Globus pallidus (tissue), 1 donor: ENCODE measurements at regions not wholly inside any gene's neighbourhood (a gene's known extent, or its start where the extent isn't known, plus 50 kb on each side); places are given as distances from the start of the nearest gene placed in this dataset.

Source experiments
- DNase-seq: peaks from one replicate; pipeline ENCODE4 v3.0.0-alpha.2; 2015; ENCODE audit warnings: low spot score

DNA sequence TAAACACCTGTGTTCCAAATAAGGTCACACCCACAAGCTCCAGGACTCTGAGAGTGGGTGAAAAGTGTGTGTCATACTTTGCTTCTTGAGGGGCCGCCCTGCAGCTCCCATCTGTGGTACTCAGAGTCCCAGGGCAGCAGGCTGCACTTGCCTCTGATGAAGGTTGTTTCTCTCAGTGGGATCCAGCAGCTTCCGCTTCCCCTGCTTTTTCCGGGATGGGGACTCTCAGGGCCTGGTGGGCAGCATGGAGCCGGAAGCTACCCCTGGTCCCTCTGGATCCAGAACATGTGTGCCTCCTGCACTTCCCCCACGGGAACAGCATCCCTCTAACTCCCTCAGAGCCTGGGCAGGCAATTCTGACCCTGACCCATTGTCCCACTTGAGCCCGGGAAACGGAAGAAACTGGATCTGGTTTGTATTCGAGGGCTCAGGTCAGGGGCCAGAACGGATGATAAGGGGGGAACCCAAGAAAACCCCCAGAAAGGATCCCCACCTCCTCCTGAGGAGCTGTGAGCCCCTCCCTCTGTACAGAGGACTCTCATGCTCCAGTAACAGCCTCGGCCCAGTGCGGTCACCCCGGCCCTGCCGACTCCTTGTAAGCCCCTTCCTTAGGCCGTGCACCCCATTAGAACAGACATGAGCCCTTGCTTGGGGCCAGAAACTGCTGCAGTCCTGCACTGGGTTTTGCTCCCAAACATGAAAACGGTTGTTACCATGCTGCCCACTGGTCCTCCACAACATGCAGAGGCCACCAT, 189.5 kb upstream of the C1orf174 start:
- DNase-seq, result no peak

DNA sequence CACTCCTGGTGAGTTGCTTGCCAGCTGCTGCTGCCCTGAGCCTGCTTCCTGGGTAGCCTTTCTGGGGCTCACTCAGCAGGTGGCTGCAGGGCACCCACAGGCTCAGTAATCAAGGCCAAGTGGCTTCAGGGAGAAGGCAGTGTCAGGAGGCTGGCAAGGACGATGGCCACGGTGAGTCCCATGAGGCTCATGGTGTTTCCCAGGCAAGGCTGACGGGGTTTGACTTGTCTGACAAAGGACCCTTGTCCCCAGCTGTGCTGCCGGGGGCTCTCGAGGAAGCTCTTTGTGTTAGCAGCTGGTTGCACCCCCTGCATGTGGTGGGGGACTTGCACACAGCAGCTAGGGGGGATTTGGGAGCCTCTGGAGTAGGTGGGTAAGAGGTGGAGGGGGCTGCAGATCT, 190.5 kb upstream of the C1orf174 start:
- no peak for DNase-seq

DNA sequence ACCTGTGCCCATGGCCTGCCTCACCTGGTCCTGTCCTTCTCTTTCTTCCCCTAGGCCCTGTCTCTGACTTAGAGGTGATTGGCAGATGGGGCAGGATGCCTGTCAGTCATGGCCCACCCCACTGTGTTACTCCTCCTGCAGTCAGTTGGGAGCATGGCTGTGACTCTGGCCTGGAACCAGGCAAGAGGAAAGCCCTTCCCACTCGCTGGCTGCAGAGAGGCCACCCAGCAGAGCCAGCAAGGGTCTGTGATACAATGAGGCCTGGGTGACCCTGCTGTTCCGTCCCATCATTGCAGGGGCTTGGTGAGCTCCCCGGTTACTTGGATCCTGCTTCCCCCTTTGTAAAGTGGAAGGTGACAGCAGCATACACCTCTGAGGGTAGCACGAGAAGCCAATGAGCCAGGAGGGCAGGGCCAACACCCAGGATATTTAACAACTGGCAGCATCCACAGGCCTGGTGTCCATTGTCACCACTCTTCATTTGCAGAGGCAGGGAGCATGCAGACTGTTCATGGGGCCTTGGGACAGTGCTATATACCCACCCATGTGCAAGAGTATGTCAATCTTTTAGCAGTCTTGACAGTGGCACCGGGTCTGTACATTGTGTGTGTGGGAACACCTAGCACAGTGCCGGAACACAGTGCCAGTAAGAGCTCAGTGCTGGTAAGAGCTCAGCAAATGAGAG, 191.0 kb upstream of the C1orf174 start:
- DNase-seq, result no peak

DNA sequence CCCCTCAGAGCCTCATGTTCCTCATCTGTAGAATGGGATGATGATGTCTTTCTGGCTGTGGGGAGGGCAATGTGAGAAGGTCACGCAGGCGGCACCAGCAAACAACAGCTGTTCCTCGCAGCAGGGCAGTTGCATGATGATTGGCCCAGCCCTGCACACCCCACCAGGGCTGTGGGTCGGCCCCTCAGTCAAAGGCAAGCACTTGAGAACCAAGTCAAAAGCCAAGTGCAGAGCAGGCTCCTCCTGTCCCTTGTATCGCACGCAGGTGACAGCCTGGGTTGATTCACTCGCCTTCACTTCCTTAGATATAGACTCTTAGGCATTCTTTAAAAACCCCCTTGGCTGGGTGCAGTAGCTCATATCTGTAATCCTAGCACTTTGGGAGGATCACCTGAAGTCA, 191.9 kb upstream of the C1orf174 start:
- no peak for DNase-seq

DNA sequence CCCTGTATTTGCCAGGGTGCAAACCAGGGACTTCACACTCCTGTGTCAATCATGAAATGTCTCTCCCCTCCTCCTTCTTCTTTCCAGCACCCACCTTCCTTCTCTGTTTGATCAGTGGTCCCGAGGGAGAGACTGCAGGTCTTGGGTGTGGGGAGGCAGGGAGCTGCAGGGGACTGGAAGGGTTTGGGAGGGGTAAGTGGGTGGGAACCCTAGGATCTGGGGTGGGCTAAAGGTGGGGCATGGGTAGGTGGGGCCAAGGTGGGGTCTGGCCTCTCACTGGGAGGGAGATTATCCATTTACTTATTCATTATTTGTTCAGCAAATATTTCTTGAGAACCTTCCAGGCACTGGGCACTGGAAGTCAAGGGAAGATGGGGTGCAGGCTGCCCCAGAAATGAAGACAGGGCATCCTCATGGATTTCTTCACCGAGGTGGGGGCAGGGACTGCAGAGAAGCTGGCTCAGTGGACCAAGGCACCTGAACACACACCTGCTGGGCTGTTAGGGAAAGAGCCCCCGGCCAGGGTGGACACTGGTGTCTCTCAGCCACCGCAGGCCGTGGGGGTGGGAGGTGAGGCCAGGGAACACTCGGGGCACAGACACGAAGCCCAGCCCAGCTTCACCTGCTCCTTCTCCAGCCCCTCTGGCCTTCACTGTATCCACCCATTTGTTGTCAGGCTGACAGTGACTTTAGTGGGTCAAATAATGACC, 193.9 kb upstream of the C1orf174 start:
- no peak for DNase-seq

DNA sequence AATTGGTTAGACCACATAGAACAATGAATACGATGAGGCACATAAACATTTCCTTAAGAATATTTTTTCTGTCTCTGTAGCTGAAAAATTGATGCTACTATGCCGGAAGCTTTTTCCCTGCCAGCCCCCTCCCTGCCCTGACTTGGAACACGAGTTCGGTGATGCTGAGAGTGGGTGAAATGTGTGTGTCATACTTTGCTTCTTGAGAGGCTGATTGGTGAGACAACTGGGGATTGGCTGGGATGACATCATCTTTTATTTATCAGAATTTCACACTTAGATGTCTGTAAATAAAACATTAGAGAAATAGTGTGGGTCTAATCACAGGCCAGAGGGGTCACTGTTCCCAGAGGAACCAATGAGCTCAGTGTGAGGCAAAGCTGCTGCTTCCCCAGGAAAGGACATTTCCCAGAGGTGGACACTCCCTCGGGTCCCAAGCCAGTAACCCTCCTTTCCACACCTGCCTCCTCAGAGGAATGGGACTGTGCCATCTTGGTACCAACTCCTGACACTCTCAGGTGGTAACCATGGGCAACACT, 195.4 kb upstream of the C1orf174 start:
- DNase-seq, result no peak

DNA sequence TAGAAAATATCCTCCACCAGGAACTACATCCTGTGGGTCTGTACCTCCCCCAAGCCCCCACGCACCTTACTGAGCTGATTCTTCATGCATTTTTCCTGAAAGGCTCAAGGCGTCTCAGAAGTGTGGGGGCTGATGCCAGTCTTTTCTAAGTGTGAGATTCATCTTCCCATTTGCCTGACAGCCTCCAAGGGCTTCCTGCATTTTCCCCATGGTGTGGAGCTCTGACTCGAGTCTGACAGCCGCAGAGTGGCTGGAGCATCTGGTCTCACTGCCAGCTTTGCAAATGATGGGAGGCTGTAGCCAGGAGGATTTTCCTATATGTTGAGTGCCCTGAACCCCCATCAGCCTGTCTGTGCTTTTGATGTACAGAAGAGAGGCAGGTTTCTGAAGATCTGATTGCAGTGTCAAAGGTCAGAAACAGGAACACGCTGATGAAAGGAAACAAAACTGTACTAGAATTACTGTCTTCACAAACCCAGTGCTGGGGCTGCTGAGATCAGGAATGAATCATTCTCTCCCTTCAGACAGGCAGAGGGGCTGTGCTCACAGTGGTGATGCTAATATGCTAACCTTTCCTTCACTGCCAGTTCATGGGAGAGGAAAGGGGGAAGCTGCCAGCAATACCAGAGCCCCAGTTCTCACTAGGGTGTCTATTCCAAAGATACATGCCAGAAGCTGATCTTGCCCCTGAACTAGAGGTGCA, 201.5 kb upstream of the C1orf174 start:
- DNase-seq, result no peak

DNA sequence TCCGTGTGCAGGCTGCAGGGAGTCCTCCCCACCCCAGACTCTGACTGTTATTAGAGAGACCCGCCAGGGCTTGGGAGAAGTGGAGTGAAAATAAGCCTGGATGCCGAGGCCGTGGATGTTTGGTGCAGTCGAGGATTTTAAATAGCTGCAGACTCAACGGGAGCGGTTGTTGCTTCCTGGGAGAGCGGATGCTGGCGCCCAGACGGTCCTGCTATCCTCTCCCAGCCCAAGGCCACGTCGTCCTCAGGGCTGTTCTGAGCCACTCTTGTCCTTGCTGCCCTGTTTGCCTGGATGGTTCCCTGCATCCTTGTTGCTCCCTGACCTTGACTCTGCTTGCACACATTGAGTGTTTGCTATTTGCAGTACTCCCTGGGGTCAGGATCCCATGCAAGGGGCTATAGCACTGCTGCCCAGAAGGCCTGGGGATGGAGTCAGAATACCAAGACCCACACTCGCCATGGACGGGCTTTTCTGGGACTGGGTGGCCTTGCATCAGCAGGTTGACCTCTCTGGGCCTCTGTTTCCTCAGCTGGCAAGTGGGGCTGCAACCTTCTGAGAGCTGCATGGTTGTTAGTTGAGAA, 205.3 kb upstream of the C1orf174 start:
- DNase-seq, result no peak

DNA sequence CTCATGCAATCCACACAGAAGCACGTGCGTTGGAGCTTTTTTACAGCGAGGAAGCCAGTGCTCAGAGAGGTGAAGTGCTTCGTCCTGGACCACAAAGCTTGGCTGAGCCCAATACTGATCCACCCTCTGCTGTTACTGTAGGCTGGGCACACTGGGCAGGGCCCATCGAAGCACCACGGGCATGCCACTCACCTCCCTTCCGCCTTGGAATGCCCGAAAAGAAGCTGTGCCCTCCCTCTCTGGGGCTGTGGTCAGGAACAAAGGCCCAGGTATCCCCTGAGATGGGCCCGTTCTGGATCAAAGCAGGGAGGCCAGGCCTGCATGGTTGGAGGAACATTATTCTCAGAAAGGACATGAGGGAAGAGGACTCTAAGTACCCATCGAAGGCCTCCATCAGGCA, 206.7 kb upstream of the C1orf174 start:
- no peak for DNase-seq

DNA sequence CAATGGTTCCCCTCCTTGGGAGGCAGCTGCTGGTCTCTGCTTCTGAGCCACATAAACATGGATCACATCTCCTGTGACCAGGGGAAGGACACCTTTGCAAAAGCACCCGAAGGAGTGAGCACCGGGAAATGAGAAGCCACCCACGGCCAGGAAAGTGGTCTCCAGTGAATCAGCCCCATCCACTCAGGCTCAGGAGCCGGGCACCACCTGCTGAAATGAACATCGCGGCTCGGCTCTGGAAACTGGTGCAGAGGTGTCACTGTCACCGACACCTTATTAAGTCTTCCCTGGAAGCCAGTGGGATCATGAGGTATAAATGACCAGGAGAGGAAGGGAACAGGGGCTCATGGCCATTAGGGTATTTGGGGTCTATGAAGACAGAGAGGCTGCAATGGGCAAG, 207.2 kb upstream of the C1orf174 start:
- DNase-seq, result no peak

DNA sequence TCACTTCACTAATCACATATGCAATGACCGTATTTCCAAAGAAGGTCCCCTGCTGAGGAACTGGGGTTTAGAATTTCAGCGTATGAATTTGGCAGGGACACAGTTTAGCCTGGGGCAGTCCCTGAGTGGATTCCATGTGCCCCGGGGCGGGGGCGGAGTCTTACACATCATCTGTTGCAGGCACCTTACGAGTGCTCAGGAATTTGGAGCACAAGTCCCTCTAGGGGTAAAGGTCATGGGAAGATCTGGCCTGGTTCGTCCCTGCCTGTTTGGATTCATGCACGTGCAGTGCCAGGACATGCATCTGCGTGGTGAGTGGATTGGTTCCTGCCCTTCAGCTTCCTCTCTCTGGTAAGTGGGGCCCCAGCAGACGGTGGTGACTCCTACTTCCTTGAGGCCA, 208.3 kb upstream of the C1orf174 start:
- no peak for DNase-seq

DNA sequence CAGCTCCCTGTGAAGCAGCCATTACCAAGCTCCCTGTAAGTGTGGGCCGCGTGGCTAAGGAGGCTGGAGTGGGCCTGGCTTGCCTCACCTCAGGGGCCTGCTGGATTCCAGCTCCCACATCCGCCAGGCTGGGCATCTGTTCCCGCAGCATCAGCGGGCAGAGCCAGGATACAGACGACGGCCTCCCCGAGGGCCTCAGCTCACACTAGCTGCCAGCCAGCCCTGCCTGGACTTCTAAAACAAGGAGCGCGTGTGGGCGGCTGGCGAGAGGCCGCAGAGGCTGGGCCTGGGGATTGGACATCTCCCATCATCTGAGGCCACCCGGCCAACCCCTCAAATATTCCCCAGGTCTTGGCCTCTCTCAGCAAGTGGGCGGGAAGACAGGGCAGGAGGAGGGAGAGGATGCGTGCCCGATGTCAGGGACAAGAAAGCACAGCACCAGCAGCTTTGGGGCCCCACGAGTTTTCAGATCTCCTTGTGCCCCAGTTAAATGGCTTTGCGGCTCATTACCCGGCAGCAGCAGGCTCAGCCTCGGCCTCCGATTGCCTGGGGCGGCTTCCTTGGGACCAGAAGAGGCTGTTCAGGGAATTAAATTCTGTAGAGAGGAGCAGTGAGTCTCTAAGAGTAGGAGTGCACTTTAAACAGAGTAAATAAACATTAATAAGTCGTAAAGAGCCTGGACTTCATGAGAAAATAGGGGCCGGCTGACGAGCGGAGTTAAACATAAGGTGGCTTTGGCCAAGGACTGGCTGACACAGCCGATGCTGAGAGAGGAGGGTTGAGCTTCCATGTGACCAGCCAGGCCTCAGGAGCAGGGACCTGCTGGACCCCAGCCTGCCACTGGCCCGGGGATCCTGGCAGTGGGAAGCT, 208.9 kb upstream of the C1orf174 start:
- peak; percentile 29 for DNase-seq

DNA sequence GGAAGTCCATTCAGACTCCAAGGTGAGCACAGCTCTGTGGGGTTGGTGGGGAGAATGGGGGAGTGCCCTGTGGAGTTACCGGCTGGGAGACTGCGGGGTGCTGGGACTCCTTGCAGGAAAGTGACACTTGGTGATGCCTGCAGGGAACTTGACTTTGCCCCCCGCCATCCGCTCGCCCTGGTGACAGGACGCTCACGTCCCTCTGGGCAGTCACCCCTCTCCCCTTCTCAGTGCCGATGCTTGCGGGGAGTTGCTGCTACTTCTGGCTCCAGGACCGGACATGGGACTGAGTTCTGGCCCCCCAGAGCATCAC, 209.5 kb upstream of the C1orf174 start:
- DNase-seq, result no peak

DNA sequence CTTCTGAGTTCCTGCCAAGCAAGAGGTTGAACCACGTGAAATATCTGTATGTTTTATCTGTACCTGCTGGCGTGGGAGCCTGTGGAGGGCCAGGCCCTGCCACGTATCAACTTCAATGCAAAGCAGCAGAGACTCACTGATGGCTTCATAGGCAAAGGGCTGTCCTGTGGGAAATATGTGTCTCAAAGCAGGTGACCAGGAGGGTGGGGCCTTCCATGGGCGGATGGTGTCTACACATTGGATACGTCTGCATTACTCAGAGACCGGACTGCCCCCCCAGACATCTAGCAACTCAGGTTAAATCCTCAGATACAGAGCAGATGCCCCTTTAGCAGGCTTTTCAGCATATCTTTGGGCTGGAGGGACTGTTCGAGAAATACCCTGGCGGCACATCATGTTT, 210.8 kb upstream of the C1orf174 start:
- DNase-seq, result no peak

DNA sequence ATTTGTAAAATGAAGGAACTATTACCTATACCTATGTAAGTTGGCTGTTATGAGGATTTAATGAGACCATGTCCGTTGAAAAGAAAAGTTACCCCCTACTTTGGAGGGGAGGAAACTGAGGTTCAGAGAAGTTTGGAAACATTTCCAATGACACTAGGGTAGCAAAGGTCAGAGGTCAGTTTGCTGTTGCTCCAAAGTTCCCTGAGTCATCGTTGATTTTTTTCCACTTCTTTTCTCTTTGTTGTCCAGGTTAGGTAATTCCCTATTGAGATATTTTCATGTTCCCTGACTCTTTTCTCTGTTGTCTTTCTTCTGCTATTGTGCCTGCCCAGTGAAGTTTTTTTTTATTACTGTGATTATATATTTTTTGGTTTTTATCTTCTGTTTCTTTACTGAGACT, 213.8 kb upstream of the C1orf174 start:
- no peak for DNase-seq

DNA sequence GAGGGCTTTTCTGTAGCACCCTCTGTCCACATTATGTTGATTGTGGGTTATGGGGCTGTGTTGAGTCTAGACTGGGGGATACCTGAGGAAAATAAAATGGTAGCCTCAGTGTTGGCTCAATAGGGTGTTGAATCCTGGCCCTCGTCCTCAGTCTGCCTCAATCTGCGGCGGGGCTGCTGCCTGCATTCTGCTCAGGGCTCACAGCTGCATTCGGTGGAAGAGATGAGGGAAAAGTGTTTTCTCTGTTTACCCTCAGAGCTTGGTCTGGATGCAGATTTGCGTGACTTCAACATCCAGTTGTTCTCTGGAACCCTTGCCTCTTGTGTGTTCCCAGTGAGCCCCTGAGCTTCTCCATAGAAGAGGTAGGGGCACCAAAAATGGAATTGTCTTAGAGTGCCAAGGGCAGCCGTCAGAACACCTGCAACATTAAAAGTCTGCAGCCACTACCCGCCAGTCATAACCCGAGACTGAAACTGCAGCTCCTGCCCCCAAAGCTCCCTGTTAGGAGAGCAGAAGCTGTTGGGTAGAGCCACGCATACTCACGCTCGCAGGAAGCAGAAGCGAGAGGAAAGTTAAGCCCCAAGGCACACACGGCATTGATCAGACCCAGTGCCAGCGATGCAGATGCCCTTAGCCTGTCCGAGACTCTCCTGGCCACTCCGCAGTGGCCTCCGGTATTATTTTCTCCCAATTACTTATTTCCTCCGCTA, 215.3 kb upstream of the C1orf174 start:
- DNase-seq, result no peak

DNA sequence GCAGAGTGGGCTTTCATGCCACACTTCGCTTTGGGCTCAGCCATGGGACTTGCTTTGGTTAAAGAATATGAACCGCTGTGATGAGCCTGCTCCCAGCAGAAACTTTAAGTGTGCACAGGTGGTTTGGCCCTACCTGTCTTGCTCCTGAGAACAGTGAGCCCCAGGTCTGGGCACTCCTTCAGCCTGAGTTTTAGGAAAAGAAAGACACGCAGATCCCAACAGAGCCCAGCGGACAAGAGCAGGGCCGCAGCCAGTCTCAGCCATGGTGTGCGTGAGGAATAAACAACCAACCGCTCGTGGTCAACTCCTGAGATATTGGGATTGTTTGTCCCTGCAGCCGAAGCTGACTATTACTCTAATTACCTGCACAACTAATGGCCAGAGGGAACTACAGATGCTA, 217.1 kb upstream of the C1orf174 start:
- DNase-seq, result no peak

DNA sequence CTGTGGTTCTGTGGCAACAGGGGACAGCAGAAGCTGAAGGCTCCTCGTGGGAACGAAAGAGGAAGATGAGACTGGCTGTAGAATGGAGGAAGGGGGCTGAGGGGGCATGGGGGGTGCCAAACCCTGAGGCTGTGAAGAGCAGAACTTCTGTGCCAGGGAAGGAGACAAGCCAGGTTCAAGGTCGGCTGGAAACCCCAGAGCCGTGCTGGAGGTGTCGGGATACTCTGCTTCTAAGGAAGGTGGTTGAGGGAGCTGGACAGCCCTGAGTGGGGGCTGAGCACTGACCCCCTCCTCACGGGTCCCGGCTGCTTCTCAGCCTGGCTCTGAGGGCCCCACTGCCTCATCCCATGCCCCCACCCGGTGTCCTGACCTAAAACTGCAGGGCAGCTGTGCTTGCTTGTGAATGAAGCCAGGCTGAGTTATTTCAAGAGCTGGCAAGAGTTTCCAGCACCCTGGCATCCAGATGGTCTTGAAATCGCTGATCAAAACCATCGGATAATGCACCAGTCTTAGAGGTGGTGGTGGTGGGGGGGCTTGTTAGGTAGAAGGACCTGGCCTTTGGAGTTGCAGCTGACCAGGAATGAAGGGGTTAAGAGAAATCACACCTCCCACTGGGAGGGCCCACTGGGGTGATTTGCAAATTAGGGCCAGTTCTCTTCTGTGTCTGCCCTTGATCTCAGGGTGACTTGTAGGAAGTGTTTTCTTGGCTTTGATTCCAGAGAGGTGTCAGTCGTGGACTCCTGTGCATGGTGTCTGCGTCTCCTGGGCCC, 218.9 kb upstream of the C1orf174 start:
- DNase-seq, result no peak

DNA sequence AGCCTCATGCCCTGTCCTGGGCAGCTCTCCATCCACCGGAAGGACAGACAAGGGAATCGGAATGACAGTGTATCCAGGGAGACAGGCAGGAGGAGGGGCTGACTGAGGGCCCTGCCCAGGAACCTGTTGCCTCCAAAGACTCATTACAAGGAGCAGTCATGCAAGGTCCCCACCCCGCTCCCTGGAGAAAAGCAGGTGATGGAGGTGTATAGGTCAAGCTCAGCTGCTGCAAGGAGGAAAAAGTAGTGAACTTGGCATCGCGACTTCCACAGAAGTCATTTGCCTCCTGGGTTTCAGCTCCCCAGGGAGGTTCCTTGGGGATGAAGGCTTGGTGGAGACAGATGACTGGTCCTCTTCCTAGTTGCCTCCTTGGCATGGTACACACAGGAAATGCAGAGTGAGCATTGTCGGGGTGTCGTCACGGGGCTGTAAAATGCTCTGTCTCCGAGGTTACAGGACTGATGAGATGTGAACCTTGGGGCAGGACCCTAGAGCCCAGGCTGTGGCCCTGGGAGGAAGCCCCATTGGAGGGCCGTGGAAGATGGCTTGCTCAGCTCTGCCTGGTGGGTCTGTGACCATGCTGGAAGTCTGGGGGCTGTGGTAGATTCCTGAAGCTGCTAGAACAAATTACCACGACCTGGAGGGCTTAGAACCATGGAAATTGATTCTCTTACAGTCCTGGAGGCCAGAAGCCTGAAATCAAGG, 219.6 kb upstream of the C1orf174 start:
- no peak for DNase-seq
